Neural cell (in vitro differentiated cells): ENCODE measurements at regions not wholly inside any gene's neighbourhood (a gene's known extent, or its start where the extent isn't known, plus 50 kb on each side); places are given as distances from the start of the nearest gene placed in this dataset.

Experiments
- H2AFZ ChIP-seq: fragments of 200-600, 300-800 bp; sonication (generic), shearing (Covaris generic); 2 replicates; pipeline ENCODE4 v1.6.0; 2014; ENCODE audit warnings: low read depth, mild to moderate bottlenecking, antibody characterized with exemption, low read length, moderate library complexity
- H3F3A ChIP-seq: fragments of 200-600 bp; shearing (Covaris generic); 2 replicates; pipeline ENCODE4 v1.6.1; 2016; ENCODE audit warnings: mild to moderate bottlenecking, moderate library complexity, mixed read lengths, antibody characterized with exemption, low read length; ENCODE audit not compliant: insufficient read depth, poor library complexity, severe bottlenecking
- H3K27ac ChIP-seq: fragments of 200-600, 300-800 bp; sonication (generic), shearing (Covaris generic); 2 replicates; pipeline ENCODE4 v1.5.1; 2014; ENCODE audit warnings: mild to moderate bottlenecking, low read length, moderate library complexity
- H3K27me3 ChIP-seq: fragments of 300-800, 200-600 bp; sonication (generic), shearing (Covaris generic); 2 replicates; pipeline ENCODE4 v1.6.0; 2014; ENCODE audit warnings: mild to moderate bottlenecking, low read depth, low read length, moderate library complexity; ENCODE audit not compliant: insufficient read depth
- H3K36me3 ChIP-seq: fragments of 300-800, 200-600 bp; sonication (generic), shearing (Covaris generic); 2 replicates; pipeline ENCODE4 v1.5.1; 2014; ENCODE audit warnings: mild to moderate bottlenecking, antibody characterized with exemption, low read length, moderate library complexity; ENCODE audit not compliant: insufficient read depth
- H3K4me2 ChIP-seq: fragments of 300-800, 200-600 bp; sonication (generic), shearing (Covaris generic); 2 replicates; pipeline ENCODE4 v1.6.0; 2014; ENCODE audit warnings: mild to moderate bottlenecking, low read length
- H3K4me3 ChIP-seq: fragments of 300-800, 200-600 bp; sonication (generic), shearing (Covaris generic); 2 replicates; pipeline ENCODE4 v1.5.1; 2014; ENCODE audit warnings: mild to moderate bottlenecking, low read length, moderate library complexity
- H3K79me2 ChIP-seq: fragments of 200-600 bp; shearing (Covaris generic); replicated peaks from 2 replicates; pipeline ENCODE4 v1.6.0; 2014; ENCODE audit warnings: mild to moderate bottlenecking, low read length, moderate library complexity; ENCODE audit not compliant: insufficient read depth
- H3K9ac ChIP-seq: fragments of 300-800, 200-600 bp; sonication (generic), shearing (Covaris generic); 2 replicates; pipeline ENCODE4 v1.6.1; 2016; ENCODE audit warnings: mild to moderate bottlenecking, low read length, mixed read lengths
- H3K9me2 ChIP-seq: fragments of 200-600 bp; shearing (Covaris generic); 2 replicates; pipeline ENCODE4 v1.6.1; 2016; ENCODE audit warnings: mild to moderate bottlenecking, low read length, mixed read lengths; ENCODE audit not compliant: insufficient read depth
- H3K9me3 ChIP-seq: fragments of 200-600, 300-800 bp; sonication (generic), shearing (Covaris generic); 2 replicates; pipeline ENCODE4 v1.6.1; 2016; ENCODE audit warnings: mild to moderate bottlenecking, mixed run types, low read length, moderate library complexity, mixed read lengths
- H4K20me1 ChIP-seq: fragments of 200-600 bp; shearing (Covaris generic); 2 replicates; pipeline ENCODE4 v1.6.1; 2016; ENCODE audit warnings: mild to moderate bottlenecking, mixed run types; ENCODE audit not compliant: insufficient read depth
- CTCF ChIP-seq: fragments of 450-650 bp; IDR thresholded peaks from 2 replicates; pipeline ENCODE4 v1.5.1; 2014; ENCODE audit warnings: antibody characterized with exemption, mild to moderate bottlenecking, moderate library complexity; ENCODE audit not compliant: poor library complexity, severe bottlenecking
- EP300 ChIP-seq: fragments of 450-650 bp; conservative IDR thresholded peaks from 2 replicates; pipeline ENCODE4 v1.6.1; 2014; ENCODE audit warnings: antibody characterized with exemption, mild to moderate bottlenecking, moderate library complexity; ENCODE audit not compliant: poor library complexity, severe bottlenecking
- EZH2 ChIP-seq: fragments of 200-600, 300-800 bp; shearing (Covaris generic), sonication (generic); IDR thresholded peaks from 2 replicates; pipeline ENCODE4 v1.6.1; 2014; ENCODE audit warnings: antibody characterized with exemption, low read length, borderline replicate concordance, mild to moderate bottlenecking; ENCODE audit not compliant: insufficient read depth, poor library complexity, severe bottlenecking
- MXI1 ChIP-seq: fragments of 450-650 bp; conservative IDR thresholded peaks from 2 replicates; pipeline ENCODE4 v1.6.1; 2014; ENCODE audit warnings: antibody characterized with exemption, mild to moderate bottlenecking; ENCODE audit not compliant: poor library complexity, severe bottlenecking
- POLR2AphosphoS5 ChIP-seq: IDR thresholded peaks from 2 replicates; pipeline ENCODE4 v1.6.1; 2012
- RAD21 ChIP-seq: fragments of 450-650 bp; conservative IDR thresholded peaks from 2 replicates; pipeline ENCODE4 v1.6.1; 2014; ENCODE audit warnings: antibody characterized with exemption, mild to moderate bottlenecking, moderate library complexity
- REST ChIP-seq: IDR thresholded peaks from 2 replicates; pipeline ENCODE4 v1.6.1; 2012; ENCODE audit warnings: borderline replicate concordance
- SMC3 ChIP-seq: fragments of 450-650 bp; conservative IDR thresholded peaks from 2 replicates; pipeline ENCODE4 v1.6.1; 2014; ENCODE audit warnings: antibody characterized with exemption, mild to moderate bottlenecking, moderate library complexity; ENCODE audit not compliant: poor library complexity
- TAF1 ChIP-seq: IDR thresholded peaks from 2 replicates; pipeline ENCODE4 v1.6.1; 2012; ENCODE audit warnings: low read depth

- Histone ChIP-seq H3F3A (no peaks in the 10 kb centered on the region), H3K9me2 (no peaks in the 10 kb centered on the region), H3K4me3 (no peak overlapping the region), H3K9ac (no peak overlapping the region), H3K79me2 (no peaks in the 10 kb centered on the region), H3K27me3 (no peaks in the 10 kb centered on the region), H3K4me2 (no peak overlapping the region), H4K20me1 (no peaks in the 10 kb centered on the region), H2AFZ (no peak overlapping the region), H3K27ac (no peak overlapping the region), H3K9me3 (no peaks in the 10 kb centered on the region), H3K36me3 (no peaks in the 10 kb centered on the region)
- no peak for TF ChIP-seq EP300
Observed at GRCh38 chr5:107056278-107056677, 614.5 kb downstream of the EFNA5 start.

- Histone ChIP-seq H3K4me3 (no peak overlapping the region), H3K27me3 (no peaks in the 10 kb centered on the region), H2AFZ (no peak overlapping the region), H3K36me3 (no peaks in the 10 kb centered on the region), H3K9me2 (no peaks in the 10 kb centered on the region), H3F3A (no peaks in the 10 kb centered on the region), H3K27ac (no peak overlapping the region), H3K79me2 (no peaks in the 10 kb centered on the region), H4K20me1 (no peaks in the 10 kb centered on the region), H3K9ac (no peak overlapping the region), H3K4me2 (no peak overlapping the region), H3K9me3 (no peaks in the 10 kb centered on the region)
- TF ChIP-seq EZH2 (no peak), SMC3 (no peak), TAF1 (no peak), POLR2AphosphoS5 (no peak), CTCF (no peak), RAD21 (no peak), EP300 (no peak)
Observed at GRCh38 chr5:107047048-107047447, 623.7 kb downstream of the EFNA5 start.

GRCh38 chr5:107043665-107044064, 627.1 kb downstream of the EFNA5 start:
- no peak overlapping the region for H3K9ac ChIP-seq
- H3K36me3 ChIP-seq, result no peaks in the 10 kb centered on the region
- H3K27me3 ChIP-seq, result no peaks in the 10 kb centered on the region
- H3F3A ChIP-seq, result no peaks in the 10 kb centered on the region
- H2AFZ ChIP-seq, result no peak overlapping the region
- no peaks in the 10 kb centered on the region for H4K20me1 ChIP-seq
- H3K4me2 ChIP-seq, result no peak overlapping the region
- H3K9me3 ChIP-seq, result no peaks in the 10 kb centered on the region
- H3K4me3 ChIP-seq, result no peak overlapping the region
- TF ChIP-seq REST (no peak), RAD21 (no peak), EZH2 (no peak), SMC3 (no peak), TAF1 (no peak), POLR2AphosphoS5 (no peak), CTCF (no peak), MXI1 (no peak), EP300 (no peak)
- no peaks in the 10 kb centered on the region for H3K79me2 ChIP-seq
- H3K27ac ChIP-seq, result no peak overlapping the region
- no peaks in the 10 kb centered on the region for H3K9me2 ChIP-seq
